Fibroblast of the aortic adventitia (primary cell): ENCODE measurements at regions not wholly inside any gene's neighbourhood (a gene's known extent, or its start where the extent isn't known, plus 50 kb on each side); places are given as distances from the start of the nearest gene placed in this dataset.

Experiments
- DNase-seq: peaks from one replicate; pipeline ENCODE4 v3.0.0-alpha.2; 2010; ENCODE audit warnings: low read depth
- H3K4me3 ChIP-seq: 2 replicates; pipeline ENCODE4 v1.5.1; 2011; ENCODE audit warnings: low read depth, mild to moderate bottlenecking, control low read depth, low read length, moderate library complexity
- CTCF ChIP-seq: IDR thresholded peaks from 2 replicates; pipeline ENCODE4 v1.5.1; 2011; ENCODE audit warnings: mild to moderate bottlenecking, low read length, control low read depth, inconsistent platforms; ENCODE audit not compliant: insufficient read depth

- DNase-seq, result peak; percentile 86
- TF ChIP-seq CTCF, result no peak
- no peak overlapping the region for H3K4me3 ChIP-seq
These were observed 214.4 kb upstream of the CELF2 start for GRCh38 chr10:10803278-10803677.

GRCh38 chr10:10804061-10804460 is 213.6 kb upstream of the CELF2 start:
- H3K4me3 ChIP-seq, result no peak overlapping the region
- no peak for TF ChIP-seq CTCF
- peak; percentile 23 for DNase-seq

- no peak for TF ChIP-seq CTCF
- peak; percentile 93 for DNase-seq
- no peak overlapping the region for H3K4me3 ChIP-seq
These were observed 212.5 kb upstream of the CELF2 start for GRCh38 chr10:10804998-10805740.

GRCh38 chr10:10807106-10807505 is 210.6 kb upstream of the CELF2 start:
- H3K4me3 ChIP-seq, result no peak overlapping the region
- no peak for TF ChIP-seq CTCF

GRCh38 chr10:10811562-10811961 is 206.1 kb upstream of the CELF2 start:
- peak; percentile 35 for DNase-seq
- no peak overlapping the region for H3K4me3 ChIP-seq
- no peak for TF ChIP-seq CTCF

More at GRCh38 chr10:10807106-10807505, 210.6 kb upstream of the CELF2 start:
- DNase-seq, result no peak

- DNase-seq, result no peak
- TF ChIP-seq CTCF, result no peak
- H3K4me3 ChIP-seq, result no peak overlapping the region
These were observed 204.0 kb upstream of the CELF2 start for GRCh38 chr10:10813656-10814055.

GRCh38 chr10:10814069-10814468 is 203.6 kb upstream of the CELF2 start:
- H3K4me3 ChIP-seq, result no peak overlapping the region
- TF ChIP-seq CTCF, result no peak
- no peak for DNase-seq
